Endothelial cell of umbilical vein (primary cell): ENCODE measurements at regions not wholly inside any gene's neighbourhood (a gene's known extent, or its start where the extent isn't known, plus 50 kb on each side); places are given as distances from the start of the nearest gene placed in this dataset.

Experiments used
- BruUV-seq: library from RNA; stranded (reverse); fragments of 400-500 nt; replicated peaks from 2 replicates; lab custom pipeline; 2021; lab: Mats Ljungman, UMichigan
- CTCF ChIA-PET: fragments of 300-600, 350-600 bp; sonication (Branson Sonifier 250); formaldehyde crosslinking; loops from one replicate; lab custom pipeline; 2021; ENCODE audit warnings: antibody characterized with exemption, inconsistent platforms; lab: Charles Lee
- POLR2A ChIA-PET: fragments of 300-600, 350-600 bp; sonication (Branson Sonifier 250); formaldehyde crosslinking; loops from one replicate; lab custom pipeline; 2021; ENCODE audit warnings: antibody characterized with exemption, inconsistent platforms; lab: Charles Lee
- DNase-seq: peaks from one replicate; pipeline ENCODE4 v3.0.0-alpha.2; 2011; ENCODE audit warnings: low read depth, low spot score
- FAIRE-seq: peaks from 2 replicates; lab custom pipeline; 2011; peaks lifted over from hg19 to GRCh38; lab: Jason Lieb, UNC
- H2AFZ ChIP-seq: 2 replicates; pipeline ENCODE4 v1.6.0; 2012; ENCODE audit warnings: low read depth, low read length, control low read depth, inconsistent platforms
- H3K27ac ChIP-seq: 2 replicates; pipeline ENCODE4 v1.5.1; 2011; ENCODE audit warnings: low read depth, mild to moderate bottlenecking, control low read depth, low read length, moderate library complexity; ENCODE audit not compliant: insufficient read depth
- H3K27me3 ChIP-seq, 2 experiments: 2 replicates each; pipeline versions ENCODE4 v1.6.0 to v1.6.1; 2011; ENCODE audit warnings: low read length in 2 of 2, mixed read lengths in 1 of 2; ENCODE audit not compliant: control insufficient read depth in 2 of 2, insufficient read depth in 2 of 2
- H3K36me3 ChIP-seq, 2 experiments: 2 replicates in 1 of 2; 3 replicates in 1 of 2; pipeline ENCODE4 v1.5.1; 2011; ENCODE audit warnings: low read length in 2 of 2, mild to moderate bottlenecking in 1 of 2, moderate library complexity in 1 of 2; ENCODE audit not compliant: control insufficient read depth in 2 of 2, insufficient read depth in 2 of 2; ENCODE audit errors: extremely low read depth in 1 of 2
- H3K4me1 ChIP-seq: 3 replicates; pipeline ENCODE4 v1.5.1; 2011; ENCODE audit warnings: mild to moderate bottlenecking, low read length; ENCODE audit not compliant: control insufficient read depth, insufficient read depth; ENCODE audit errors: extremely low read depth
- H3K4me2 ChIP-seq: 2 replicates; pipeline ENCODE4 v1.6.1; 2011; ENCODE audit warnings: low read length, control low read depth, mixed read lengths; ENCODE audit not compliant: insufficient read depth
- H3K4me3 ChIP-seq, 3 experiments: fragments of 200-600 bp in 1 of 3; sonication (generic), shearing (Covaris generic) in 1 of 3; replicated peaks in 1 of 3; 2 replicates each; pipeline ENCODE4 v1.5.1; 2011 to 2016; ENCODE audit warnings: control low read depth in 3 of 3, low read length in 3 of 3, mild to moderate bottlenecking in 2 of 3, inconsistent platforms in 1 of 3, low read depth in 1 of 3, moderate library complexity in 1 of 3; ENCODE audit not compliant: insufficient read depth in 1 of 3
- H3K79me2 ChIP-seq: 2 replicates; pipeline ENCODE4 v1.6.0; 2012; ENCODE audit warnings: low read length, inconsistent platforms; ENCODE audit not compliant: control insufficient read depth, insufficient read depth
- H3K9ac ChIP-seq: replicated peaks from 2 replicates; pipeline ENCODE3; 2011; ENCODE audit warnings: low read length, control low read depth; ENCODE audit not compliant: insufficient read depth; ENCODE audit errors: extremely low read depth
- H3K9me1 ChIP-seq: replicated peaks from 3 replicates; pipeline ENCODE4 v1.6.0; 2011; ENCODE audit warnings: mild to moderate bottlenecking, low read length; ENCODE audit not compliant: control insufficient read depth, insufficient read depth; ENCODE audit errors: extremely low read depth
- H3K9me3 ChIP-seq: replicated peaks from 2 replicates; pipeline ENCODE4 v1.5.1; 2012; ENCODE audit warnings: low read length, inconsistent platforms; ENCODE audit not compliant: control insufficient read depth, insufficient read depth
- H4K20me1 ChIP-seq: replicated peaks from 2 replicates; pipeline ENCODE3; 2011; ENCODE audit warnings: mild to moderate bottlenecking, low read length; ENCODE audit not compliant: control insufficient read depth, insufficient read depth; ENCODE audit errors: extremely low read depth
- EZH2 ChIP-seq: IDR thresholded peaks from 2 replicates; pipeline ENCODE4 v1.6.1; 2012; ENCODE audit warnings: borderline replicate concordance, low read depth, mild to moderate bottlenecking, moderate library complexity, low read length, inconsistent platforms; ENCODE audit not compliant: severe bottlenecking
- FOS ChIP-seq: IDR thresholded peaks from 2 replicates; pipeline ENCODE4 v1.6.1; 2011; ENCODE audit warnings: mild to moderate bottlenecking, low read length, moderate library complexity, borderline replicate concordance; ENCODE audit not compliant: insufficient read depth
- GATA2 ChIP-seq: IDR thresholded peaks from 2 replicates; pipeline ENCODE4 v1.7.0; 2011; ENCODE audit warnings: low read depth, mild to moderate bottlenecking, moderate library complexity, mixed read lengths, low read length; ENCODE audit not compliant: insufficient read length, insufficient read depth
- JUN ChIP-seq: IDR thresholded peaks from 2 replicates; pipeline ENCODE4 v1.6.1; 2011; ENCODE audit warnings: borderline replicate concordance, low read depth; ENCODE audit not compliant: insufficient read length, insufficient read depth
- MAX ChIP-seq: IDR thresholded peaks from 2 replicates; pipeline ENCODE4 v1.6.1; 2011; ENCODE audit not compliant: insufficient read depth, insufficient read length
- MYC ChIP-seq: IDR thresholded peaks from one replicate; pipeline ENCODE4 v1.6.1; 2011; ENCODE audit warnings: mild to moderate bottlenecking, low read depth, low read length
- POLR2A ChIP-seq: IDR thresholded peaks from 2 replicates; pipeline ENCODE4 v1.6.1; 2012; ENCODE audit warnings: low read depth, mild to moderate bottlenecking, control low read depth, low read length
- POLR2AphosphoS5 ChIP-seq: IDR thresholded peaks from 2 replicates; pipeline ENCODE4 v1.6.1; 2012; ENCODE audit warnings: low read depth, mild to moderate bottlenecking, control low read depth, low read length, moderate library complexity; ENCODE audit not compliant: insufficient read depth
- dilution Hi-C: fragments of 300-500 bp; cut with MboI; formaldehyde crosslinking; loops from one replicate; pipeline ENCODE4 v1.15.0; 2019; ENCODE audit warnings: low sequenced_read_pairs; ENCODE audit not compliant: extremely low pct_ligation_motif_present
- intact Hi-C: fragments of 100-400 bp; cut with micrococcal nuclease; formaldehyde crosslinking; loops from one replicate; pipeline ENCODE4 v1.10.0; 2022
- TF ChIP-seq, protein P1 (sequence below), 2 donors: IDR thresholded peaks; 1 replicate in 1 of 2; 2 replicates in 1 of 2; pipeline ENCODE4 v1.5.1; 2011; ENCODE audit warnings: low read length in 2 of 2, mild to moderate bottlenecking in 2 of 2, moderate library complexity in 2 of 2, control low read depth in 1 of 2, inconsistent platforms in 1 of 2, low read depth in 1 of 2; ENCODE audit not compliant: insufficient read depth in 1 of 2; ENCODE audit errors: extremely low read depth in 1 of 2

DNA sequence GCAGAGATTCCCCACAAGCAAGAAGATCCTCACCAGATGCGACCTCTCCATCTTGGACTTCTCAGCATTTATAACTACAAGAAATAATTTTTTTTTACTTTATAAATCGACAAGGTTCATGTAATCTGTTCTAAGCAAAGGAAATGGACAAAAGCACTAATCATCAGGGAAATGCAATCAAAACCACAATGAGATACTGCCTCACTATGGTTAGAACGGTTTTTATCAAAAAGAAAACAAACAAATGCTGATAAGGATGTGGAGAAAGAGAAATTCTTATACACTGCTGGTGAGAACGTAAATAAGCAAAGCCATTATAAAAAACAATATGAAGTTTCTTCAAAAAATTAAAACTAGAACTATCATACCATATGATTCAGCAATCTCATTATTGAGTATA, 1382.6 kb downstream of the ARAP2 start:
- dilution Hi-C loops (no loop called here), intact Hi-C loops (no loop called here)
- CTCF ChIA-PET, result no interaction called here
- no peak for DNase-seq
- POLR2A ChIA-PET, result no interaction called here
- H3K9me1 ChIP-seq, result no peaks in the 10 kb centered on the region
- no peak overlapping the region for H3K9ac ChIP-seq
- no peak overlapping the region for H3K4me3 ChIP-seq
- no peaks in the 10 kb centered on the region for H3K9me3 ChIP-seq
- no peaks in the 10 kb centered on the region for H3K79me2 ChIP-seq
- H3K27ac ChIP-seq, result no peak overlapping the region
- no peak for TF ChIP-seq JUN
- TF ChIP-seq MYC, result no peak
- TF ChIP-seq FOS, result no peak
- TF ChIP-seq POLR2AphosphoS5, result no peak
- TF ChIP-seq, protein P1, sequence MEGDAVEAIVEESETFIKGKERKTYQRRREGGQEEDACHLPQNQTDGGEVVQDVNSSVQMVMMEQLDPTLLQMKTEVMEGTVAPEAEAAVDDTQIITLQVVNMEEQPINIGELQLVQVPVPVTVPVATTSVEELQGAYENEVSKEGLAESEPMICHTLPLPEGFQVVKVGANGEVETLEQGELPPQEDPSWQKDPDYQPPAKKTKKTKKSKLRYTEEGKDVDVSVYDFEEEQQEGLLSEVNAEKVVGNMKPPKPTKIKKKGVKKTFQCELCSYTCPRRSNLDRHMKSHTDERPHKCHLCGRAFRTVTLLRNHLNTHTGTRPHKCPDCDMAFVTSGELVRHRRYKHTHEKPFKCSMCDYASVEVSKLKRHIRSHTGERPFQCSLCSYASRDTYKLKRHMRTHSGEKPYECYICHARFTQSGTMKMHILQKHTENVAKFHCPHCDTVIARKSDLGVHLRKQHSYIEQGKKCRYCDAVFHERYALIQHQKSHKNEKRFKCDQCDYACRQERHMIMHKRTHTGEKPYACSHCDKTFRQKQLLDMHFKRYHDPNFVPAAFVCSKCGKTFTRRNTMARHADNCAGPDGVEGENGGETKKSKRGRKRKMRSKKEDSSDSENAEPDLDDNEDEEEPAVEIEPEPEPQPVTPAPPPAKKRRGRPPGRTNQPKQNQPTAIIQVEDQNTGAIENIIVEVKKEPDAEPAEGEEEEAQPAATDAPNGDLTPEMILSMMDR (IDR thresholded peaks at IDR 0.05; ENCODE audit: extremely low read depth in 1 of 2, insufficient read depth in 1 of 2, low read depth in 1 of 2, low read length in 2 of 2), result no peak
- TF ChIP-seq POLR2A, result no peak
- no peak for TF ChIP-seq GATA2
- no peak for TF ChIP-seq EZH2
- TF ChIP-seq MAX, result no peak
- H3K27me3 ChIP-seq, result no peaks in the 10 kb centered on the region
- H4K20me1 ChIP-seq, result no peaks in the 10 kb centered on the region
- no peak overlapping the region for H3K4me2 ChIP-seq
- FAIRE-seq, result no peak
- no TSS peak for BruUV-seq
- H3K36me3 ChIP-seq, result no peaks in the 10 kb centered on the region
- H3K4me1 ChIP-seq, result no peaks in the 10 kb centered on the region
- no peak overlapping the region for H2AFZ ChIP-seq
